GM19351 (cell line): ENCODE measurements at regions not wholly inside any gene's neighbourhood (a gene's known extent, or its start where the extent isn't known, plus 50 kb on each side); places are given as distances from the start of the nearest gene placed in this dataset.

Experiments
- ATAC-seq: cut with Tn5 transposase; IDR thresholded peaks from one replicate; pipeline ENCODE4 v1.9.1; 2021; ENCODE audit warnings: mild to moderate bottlenecking, moderate library complexity; ENCODE audit not compliant: unreplicated experiment

GRCh38 chr1:234870020-234870981, 258.3 kb downstream of the TOMM20 start:
- no peak for ATAC-seq

- ATAC-seq, result no peak
Observed at GRCh38 chr1:234869182-234870019, 259.2 kb downstream of the TOMM20 start.

- ATAC-seq, result no peak
Observed at GRCh38 chr1:234868296-234869147, 258.5 kb upstream of the IRF2BP2 start.

DNA sequence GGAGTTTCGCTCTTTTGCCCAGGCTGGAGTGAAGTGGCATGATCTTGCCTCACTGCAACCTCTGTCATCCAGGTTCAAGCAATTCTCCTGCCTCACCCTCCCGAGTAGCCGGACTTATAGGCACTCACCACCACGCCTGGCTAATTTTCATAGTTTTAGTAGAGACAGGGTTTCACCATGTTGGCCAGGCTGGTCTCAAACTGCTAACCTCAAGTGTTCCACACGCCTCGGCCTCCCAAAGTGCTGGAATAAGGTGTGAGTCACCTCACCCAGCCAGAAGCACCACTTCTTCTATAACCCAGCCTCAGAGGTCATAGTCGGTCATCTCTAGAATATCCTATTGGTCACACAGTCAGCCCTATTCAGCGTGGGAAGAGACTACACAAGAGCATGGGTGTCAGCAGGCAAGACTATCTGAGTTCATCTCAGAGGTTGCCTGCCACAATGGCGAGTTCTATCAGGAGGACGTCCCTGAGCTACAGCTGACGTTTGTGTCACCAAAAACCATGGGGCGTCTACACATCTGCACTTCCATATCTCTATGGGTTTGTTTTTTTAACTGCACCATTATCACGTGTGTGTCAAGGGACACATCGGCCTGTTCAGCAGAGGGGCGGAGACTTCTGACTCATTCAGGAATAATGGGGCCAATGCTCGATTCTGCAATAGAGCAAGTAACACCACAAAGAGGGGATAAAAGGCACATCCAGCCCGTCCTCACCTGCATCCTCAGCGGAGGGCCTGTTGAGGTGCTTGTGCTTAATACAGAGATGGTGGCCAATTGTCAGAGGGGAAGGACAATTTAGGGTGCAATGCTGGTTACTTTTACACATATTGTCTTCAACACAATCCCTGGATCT, 256.3 kb upstream of the IRF2BP2 start:
- peak; percentile 56 for ATAC-seq

DNA sequence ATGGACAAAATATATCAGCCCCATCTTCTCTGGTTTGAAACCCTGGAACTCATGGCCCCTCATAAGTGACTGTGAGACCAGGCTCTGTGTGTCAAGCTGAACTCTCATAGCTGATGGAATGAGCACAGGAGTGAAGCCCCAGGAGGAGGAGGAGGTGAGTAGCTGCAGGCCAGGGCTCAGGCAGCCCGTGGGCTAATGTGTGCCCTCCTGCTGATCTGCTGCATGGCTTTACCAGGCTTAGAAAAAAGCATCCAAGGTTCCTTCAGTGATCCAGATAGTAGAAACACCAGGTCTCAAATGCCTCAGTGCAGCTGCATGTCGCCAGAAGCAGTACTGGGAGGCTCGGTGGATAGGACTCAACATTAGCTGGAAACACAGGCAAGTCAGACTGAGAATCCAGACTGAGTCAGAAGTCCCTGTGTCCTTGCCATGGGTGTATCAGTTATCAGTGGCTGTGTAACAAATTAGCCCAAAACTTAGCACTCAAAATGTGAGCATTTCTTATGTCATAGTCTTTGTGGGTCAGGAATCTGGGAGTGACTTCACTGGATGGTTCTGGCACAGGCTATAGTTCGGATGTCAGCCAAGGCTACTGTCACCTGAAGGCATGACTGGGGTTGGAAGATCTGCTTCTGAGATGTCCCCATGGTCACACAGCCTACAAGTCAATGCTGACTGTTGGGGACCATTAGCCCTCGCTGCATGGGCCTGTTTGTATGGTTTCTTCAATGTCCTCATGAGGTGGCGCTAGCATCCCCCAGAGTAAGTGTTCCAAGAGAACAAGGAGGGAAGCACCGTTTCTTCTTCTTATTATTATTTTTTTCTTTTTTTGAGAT, 255.4 kb upstream of the IRF2BP2 start:
- ATAC-seq, result no peak

GRCh38 chr1:234864116-234864515, 254.1 kb upstream of the IRF2BP2 start:
- ATAC-seq, result no peak

DNA sequence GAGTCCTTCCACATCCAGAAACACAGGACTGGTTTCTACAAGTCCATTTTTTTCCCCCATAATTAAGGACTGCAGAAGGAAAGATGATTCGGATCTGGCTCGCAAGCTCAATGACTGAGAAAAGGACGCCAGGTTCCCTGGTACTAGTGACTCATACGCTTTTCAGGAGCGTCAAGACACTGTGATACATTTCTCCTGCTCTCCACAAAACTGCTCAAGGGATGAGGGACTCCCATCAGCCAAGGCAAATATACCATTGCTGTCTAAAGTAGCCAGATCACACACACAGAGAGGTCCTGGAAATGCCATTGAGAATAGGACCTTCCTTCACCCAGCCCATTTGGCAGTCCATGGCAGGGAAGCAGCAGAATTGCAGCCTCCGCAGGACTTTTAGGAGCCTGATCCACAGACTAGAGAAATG, 253.6 kb upstream of the IRF2BP2 start:
- no peak for ATAC-seq

GRCh38 chr1:234862944-234863515, 253.1 kb upstream of the IRF2BP2 start:
- ATAC-seq, result no peak

DNA sequence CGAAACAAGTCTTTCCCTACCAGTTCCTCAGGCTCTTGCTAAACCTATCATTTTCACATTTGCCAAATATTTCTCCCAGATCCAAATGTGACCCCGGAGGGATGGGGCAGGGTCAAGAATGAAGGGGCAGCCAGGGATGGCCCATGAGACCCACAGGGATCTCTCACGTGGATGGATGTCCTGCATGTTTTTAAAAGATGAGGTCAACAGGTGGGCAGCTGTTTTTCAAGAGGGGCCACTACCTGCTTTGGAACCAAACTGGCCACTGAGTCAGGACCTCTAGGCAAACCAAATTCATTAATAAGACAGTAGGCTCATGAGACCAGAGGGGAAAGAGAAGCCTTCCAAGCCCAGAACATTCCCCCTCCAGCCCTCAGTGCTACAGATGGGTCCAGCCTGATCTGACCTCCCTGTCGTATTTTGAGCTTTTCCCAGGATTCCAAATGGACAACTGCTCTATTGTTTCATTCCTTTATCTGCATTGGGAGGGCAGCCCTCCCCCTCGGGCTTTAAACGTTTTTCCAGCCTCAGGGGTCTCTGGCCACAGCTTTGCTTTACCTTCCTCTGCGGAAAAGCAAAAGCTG, 252.5 kb upstream of the IRF2BP2 start:
- ATAC-seq, result no peak

- no peak for ATAC-seq
Observed at GRCh38 chr1:234861761-234862160, 251.8 kb upstream of the IRF2BP2 start.

- ATAC-seq, result no peak
Observed at GRCh38 chr1:234861024-234861620, 251.1 kb upstream of the IRF2BP2 start.

DNA sequence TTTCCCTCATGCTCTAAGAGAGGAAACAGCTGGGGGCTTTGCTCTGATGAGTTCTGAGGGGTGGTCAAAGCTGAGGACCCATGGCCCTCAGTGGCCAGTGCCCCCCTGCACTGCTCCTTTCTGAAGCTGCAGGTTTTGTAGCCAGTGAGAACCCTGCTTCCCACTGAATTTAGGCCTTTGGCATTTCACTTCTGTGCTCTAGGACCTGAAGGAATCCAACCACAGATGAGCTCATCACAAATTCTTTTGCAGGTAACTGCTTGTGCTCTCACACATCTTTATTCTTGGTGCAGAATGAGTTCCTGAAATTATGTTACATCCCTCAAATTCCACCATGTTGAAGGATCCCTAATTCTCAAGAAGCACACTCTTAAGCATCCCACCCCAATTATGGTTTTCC, 248.7 kb upstream of the IRF2BP2 start:
- no peak for ATAC-seq

DNA sequence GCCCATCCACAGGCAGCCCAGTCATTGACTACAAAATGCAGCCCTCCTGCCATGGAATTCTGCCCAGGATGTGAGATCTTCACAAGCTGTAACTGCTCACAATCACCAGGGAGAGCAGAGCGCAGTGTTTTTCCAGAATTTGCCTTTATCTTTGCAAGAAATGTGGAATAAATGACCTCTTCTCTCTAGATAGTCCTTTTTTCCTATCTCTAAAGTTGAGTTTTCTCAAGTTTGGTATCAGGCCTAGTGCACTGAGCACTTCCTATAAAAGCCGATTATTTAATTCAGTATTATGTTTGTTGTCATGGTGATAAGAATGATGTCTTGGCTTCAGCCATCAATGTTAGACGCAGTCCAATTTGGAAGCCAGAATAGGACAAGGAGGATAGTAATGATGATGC, 246.9 kb upstream of the IRF2BP2 start:
- no peak for ATAC-seq

DNA sequence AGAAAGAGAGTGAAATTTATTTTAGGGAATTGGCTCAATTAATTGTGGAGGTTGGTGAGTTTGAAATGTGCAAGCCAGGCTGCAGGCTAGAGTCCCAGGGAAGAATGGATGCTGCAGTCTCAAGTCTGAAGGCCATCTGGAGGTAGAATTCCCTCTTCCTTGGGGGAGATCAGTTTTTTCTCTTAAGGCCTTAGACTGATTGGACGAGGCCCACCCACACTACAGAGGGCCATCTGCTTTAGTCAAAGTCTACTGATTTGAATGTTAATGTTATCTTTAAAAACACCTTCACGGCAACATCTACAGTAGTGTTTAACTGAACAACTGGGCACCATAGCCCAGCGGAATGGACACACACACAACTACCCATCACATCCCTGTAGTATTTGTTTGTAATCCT, 245.9 kb upstream of the IRF2BP2 start:
- no peak for ATAC-seq

DNA sequence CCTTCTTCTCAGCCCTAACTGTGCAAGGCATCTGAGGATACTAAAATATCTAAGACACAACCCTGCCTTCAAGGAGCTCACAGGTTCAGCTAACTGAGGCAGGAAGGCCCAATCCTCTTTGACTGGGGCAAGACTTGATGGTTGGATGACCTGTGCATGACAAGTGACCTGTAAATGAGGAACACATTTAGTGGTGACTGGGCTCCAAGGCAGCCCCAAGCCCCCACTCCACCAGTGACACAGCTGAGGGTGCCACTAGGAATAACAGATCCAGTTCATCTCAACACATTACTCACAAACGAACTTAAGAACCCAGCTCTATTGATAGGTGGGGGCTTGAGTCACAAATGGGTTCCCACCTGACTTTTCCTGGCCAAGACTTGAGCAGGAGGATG, 244.7 kb upstream of the IRF2BP2 start:
- ATAC-seq, result no peak

DNA sequence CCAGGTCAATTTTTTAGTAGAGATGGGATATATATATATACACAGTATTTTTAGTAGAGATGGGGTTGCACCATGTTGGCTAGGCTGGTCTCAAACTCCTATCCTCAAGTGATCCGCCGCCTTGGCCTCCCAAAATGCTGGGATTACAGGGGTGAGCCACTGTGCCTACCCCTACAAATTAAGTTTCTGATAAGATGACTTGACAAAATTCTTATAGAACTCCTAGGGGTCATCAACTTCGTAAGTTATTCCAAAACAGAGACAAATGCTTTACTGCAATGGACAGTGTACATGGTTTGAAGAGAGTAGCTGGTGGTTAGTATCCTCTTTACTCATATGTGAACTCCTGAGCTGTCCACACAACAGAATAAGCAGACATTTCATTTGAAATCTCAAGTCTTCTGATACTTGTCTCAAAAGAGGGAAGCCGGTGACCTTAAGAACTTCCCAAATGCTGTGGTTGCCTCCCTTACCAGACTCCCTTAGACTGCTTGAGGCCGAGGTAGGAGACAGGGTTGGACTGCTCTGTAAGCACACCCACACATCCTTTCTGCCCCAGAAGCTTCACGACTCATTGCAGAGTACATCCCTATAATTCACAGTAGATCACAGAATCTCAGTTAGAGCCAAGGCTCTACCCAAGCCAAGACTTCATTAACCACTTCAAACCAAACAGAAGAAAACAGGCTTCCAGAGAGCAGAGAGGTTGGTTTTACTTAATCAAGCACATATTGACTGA, 244.1 kb upstream of the IRF2BP2 start:
- no peak for ATAC-seq

DNA sequence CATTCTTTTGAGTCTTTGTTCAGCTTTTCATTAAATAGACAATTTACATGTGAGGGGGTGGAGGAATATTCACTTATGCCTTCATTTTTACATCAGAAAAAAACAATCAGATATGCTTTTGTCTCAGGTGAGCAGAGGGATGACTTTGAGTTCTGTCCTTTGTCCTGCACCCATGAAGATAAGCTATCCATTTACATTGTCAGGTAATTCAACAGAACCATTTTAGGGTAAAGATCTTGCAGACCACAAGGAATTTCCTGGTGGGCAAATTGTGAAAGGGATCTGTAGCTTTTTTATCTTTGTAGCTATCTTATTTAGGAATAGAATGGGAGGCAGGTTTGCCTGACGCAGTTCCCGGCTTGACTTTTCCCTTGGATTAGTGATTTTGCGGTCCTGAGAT, 242.7 kb upstream of the IRF2BP2 start:
- ATAC-seq, result no peak
